HUES48 (cell line): ENCODE measurements at regions not wholly inside any gene's neighbourhood (a gene's known extent, or its start where the extent isn't known, plus 50 kb on each side); places are given as distances from the start of the nearest gene placed in this dataset.

Source experiments
- H3K27ac ChIP-seq: one replicate; pipeline ENCODE4 v1.7.0; 2013; ENCODE audit warnings: low read depth, low read length, inconsistent platforms
- H3K27me3 ChIP-seq: 2 replicates; pipeline ENCODE4 v1.6.1; 2013; ENCODE audit warnings: mild to moderate bottlenecking, low read length; ENCODE audit not compliant: control insufficient read depth, insufficient read depth
- H3K36me3 ChIP-seq: 2 replicates; pipeline ENCODE4 v1.6.1; 2013; ENCODE audit warnings: low read length; ENCODE audit not compliant: control insufficient read depth, insufficient read depth
- H3K4me1 ChIP-seq: 2 replicates; pipeline ENCODE4 v1.6.1; 2013; ENCODE audit warnings: mild to moderate bottlenecking, low read length; ENCODE audit not compliant: control insufficient read depth, insufficient read depth
- H3K4me3 ChIP-seq: 2 replicates; pipeline ENCODE4 v1.5.1; 2013; ENCODE audit warnings: mild to moderate bottlenecking, low read depth, low read length
- H3K9ac ChIP-seq: 2 replicates; pipeline ENCODE4 v1.6.1; 2013; ENCODE audit warnings: mild to moderate bottlenecking, low read depth, low read length, moderate library complexity
- H3K9me3 ChIP-seq: 2 replicates; pipeline ENCODE4 v1.6.1; 2013; ENCODE audit warnings: low read length; ENCODE audit not compliant: control insufficient read depth, insufficient read depth

DNA sequence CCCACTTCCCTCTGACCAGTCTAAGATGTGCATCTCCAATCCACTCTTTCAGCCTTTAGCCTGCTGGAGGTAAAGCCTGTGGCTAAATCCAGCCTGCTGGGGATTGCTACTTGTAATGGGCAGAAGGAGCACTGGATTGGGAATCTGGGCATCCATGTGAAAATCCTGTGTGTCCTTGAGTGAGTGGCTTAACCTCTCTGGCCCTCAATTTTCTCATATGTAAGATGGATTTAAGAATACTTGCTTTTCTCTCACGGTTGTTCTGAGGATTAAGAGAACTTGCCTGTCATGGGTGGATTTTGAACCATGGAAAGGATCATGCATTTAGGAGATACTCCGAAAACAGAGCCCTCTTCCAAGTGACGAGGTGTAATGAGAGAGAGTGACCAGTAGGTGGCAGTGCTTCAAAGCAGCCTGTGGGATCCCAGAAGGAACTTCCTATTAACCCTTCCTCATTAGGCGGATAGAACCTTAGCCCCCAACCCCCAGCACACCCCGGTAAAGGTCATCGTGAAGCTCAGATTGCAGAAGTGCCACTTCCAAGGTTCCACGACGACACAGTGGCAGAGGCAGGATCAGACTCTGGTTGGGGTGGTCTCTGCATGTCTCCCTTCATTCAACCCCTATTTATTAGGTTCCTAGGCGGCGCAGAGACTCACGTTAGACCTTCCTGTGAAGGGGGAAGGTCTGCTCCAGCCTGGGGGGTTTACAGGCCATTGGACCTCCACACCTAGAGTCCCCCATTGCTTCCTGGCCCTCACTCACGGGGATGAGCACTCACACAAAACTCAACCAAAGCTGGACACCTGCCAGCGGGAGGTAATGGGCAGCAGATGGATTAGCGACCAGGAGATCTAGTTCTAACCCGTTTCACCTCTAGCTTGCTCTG lies 68.7 kb upstream of the ZNF618 start:
- Histone ChIP-seq H3K9ac (no peak overlapping the region), H3K9me3 (no peaks in the 10 kb centered on the region), H3K4me3 (no peak overlapping the region), H3K27me3 (no peaks in the 10 kb centered on the region), H3K27ac (no peak overlapping the region), H3K4me1 (no peaks in the 10 kb centered on the region), H3K36me3 (no peaks in the 10 kb centered on the region)

- Histone ChIP-seq H3K9me3 (no peaks in the 10 kb centered on the region), H3K36me3 (no peaks in the 10 kb centered on the region), H3K27ac (no peak overlapping the region), H3K27me3 (no peaks in the 10 kb centered on the region), H3K4me3 (no peak overlapping the region), H3K4me1 (no peaks in the 10 kb centered on the region), H3K9ac (no peak overlapping the region)
These were observed 67.4 kb upstream of the ZNF618 start for GRCh38 chr9:113808391-113809358.

DNA sequence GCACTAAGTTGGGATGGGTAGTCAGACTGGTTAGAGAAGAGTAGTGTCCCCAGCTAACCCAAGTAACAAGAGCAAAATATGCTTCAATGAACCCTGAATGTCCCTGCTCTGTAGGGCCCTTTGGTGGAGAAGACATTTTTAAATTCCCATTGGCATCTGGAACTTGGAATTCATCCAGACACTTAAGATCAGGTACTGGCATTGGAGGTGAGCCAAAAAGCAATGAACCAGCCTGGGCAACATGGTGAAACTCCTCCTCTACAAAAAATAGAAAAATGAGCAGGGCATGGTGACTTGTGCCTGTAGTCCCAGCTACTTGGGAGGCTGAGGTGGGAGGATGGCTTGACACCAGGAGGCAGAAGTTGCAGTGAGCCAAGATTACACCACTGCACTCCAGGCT lies 58.9 kb upstream of the ZNF618 start:
- no peak overlapping the region for H3K9ac ChIP-seq
- no peak overlapping the region for H3K27ac ChIP-seq
- no peak overlapping the region for H3K4me3 ChIP-seq
- no peaks in the 10 kb centered on the region for H3K27me3 ChIP-seq
- no peaks in the 10 kb centered on the region for H3K4me1 ChIP-seq
- no peaks in the 10 kb centered on the region for H3K9me3 ChIP-seq
- no peaks in the 10 kb centered on the region for H3K36me3 ChIP-seq

DNA sequence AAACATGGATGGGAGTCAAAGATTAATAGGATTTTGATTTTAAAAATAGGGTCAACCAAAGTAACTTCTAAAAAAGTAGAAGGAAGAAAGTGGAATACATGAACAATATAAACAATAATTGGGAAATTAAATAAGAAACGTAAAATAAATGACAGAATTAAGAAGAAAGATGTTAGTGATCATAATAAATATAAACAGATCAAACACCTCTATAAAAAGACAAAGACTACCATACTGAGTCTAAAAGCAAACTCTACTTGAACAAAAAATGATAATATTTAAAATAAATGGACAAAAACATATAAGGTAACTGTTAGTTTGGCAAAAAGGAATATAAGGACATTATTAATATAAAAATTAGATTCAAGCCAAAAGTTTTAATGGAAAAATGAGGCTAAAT lies 57.7 kb upstream of the ZNF618 start:
- no peak overlapping the region for H3K4me3 ChIP-seq
- no peaks in the 10 kb centered on the region for H3K27me3 ChIP-seq
- no peak overlapping the region for H3K27ac ChIP-seq
- no peaks in the 10 kb centered on the region for H3K9me3 ChIP-seq
- H3K4me1 ChIP-seq = no peaks in the 10 kb centered on the region
- no peak overlapping the region for H3K9ac ChIP-seq
- H3K36me3 ChIP-seq = no peaks in the 10 kb centered on the region

- H3K27me3 ChIP-seq = no peaks in the 10 kb centered on the region
- H3K36me3 ChIP-seq = no peaks in the 10 kb centered on the region
- no peaks in the 10 kb centered on the region for H3K9me3 ChIP-seq
- H3K9ac ChIP-seq = no peak overlapping the region
- H3K4me1 ChIP-seq = no peaks in the 10 kb centered on the region
- no peak overlapping the region for H3K27ac ChIP-seq
- no peak overlapping the region for H3K4me3 ChIP-seq
These were observed 53.8 kb upstream of the ZNF618 start for GRCh38 chr9:113822315-113822714.

DNA sequence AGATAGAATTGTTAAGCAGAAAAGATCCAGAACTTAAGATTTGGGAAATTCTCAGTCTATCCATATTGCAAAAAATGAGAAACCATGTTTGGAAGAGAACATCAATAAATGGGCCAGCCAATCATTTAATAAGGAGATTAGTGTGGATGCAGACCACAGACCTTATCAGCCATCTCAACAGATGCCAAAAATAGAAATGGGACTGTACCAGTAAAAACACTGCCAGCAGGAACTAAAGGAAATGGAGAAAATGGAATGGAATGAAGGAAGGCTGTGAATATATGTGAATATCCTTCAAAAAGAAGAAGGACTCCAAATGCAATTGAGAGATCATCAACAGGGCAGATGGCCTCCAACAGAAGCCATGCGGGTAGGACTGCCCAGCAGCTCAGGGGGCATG lies 52.7 kb upstream of the ZNF618 start:
- H3K4me1 ChIP-seq = no peaks in the 10 kb centered on the region
- H3K9me3 ChIP-seq = no peaks in the 10 kb centered on the region
- no peak overlapping the region for H3K4me3 ChIP-seq
- no peaks in the 10 kb centered on the region for H3K27me3 ChIP-seq
- no peak overlapping the region for H3K9ac ChIP-seq
- no peak overlapping the region for H3K27ac ChIP-seq
- no peaks in the 10 kb centered on the region for H3K36me3 ChIP-seq
